ENCODE measurements at regions not wholly inside any gene's neighbourhood (a gene's known extent, or its start where the extent isn't known, plus 50 kb on each side); places are given as distances from the start of the nearest gene placed in this dataset.

- no peak for TF ChIP-seq CTCF (IDR thresholded peaks at IDR 0.05)
- TF ChIP-seq POLR2A (IDR thresholded peaks at IDR 0.05): no peak
These were observed 70.4 kb upstream of the CFAP46 start for GRCh38 chr10:133012573-133013359.

Measured in Peyer's patch (tissue), 4 donors.